GM13976 (cell line): ENCODE measurements at regions not wholly inside any gene's neighbourhood (a gene's known extent, or its start where the extent isn't known, plus 50 kb on each side); places are given as distances from the start of the nearest gene placed in this dataset.

Experiments used
- DNase-seq: peaks from one replicate; pipeline ENCODE4 v3.0.0; 2012; ENCODE audit warnings: low spot score
- in situ Hi-C: fragments of 300-500 bp; cut with MboI; formaldehyde crosslinking; loops from one replicate; pipeline ENCODE4 v1.12.0; 2022; ENCODE audit warnings: low sequenced_read_pairs, mixed read lengths, inconsistent platforms; ENCODE audit not compliant: unreplicated experiment
- TF ChIP-seq, protein P1 (sequence below): IDR thresholded peaks from 2 replicates; pipeline ENCODE4 v1.5.1; 2012; ENCODE audit warnings: borderline replicate concordance, mild to moderate bottlenecking; ENCODE audit not compliant: insufficient read depth; ENCODE audit errors: extremely low read depth, missing control alignments, control extremely low read depth

GRCh38 chr16:27700304-27700995, 150.5 kb downstream of the KATNIP start:
- TF ChIP-seq, protein P1, sequence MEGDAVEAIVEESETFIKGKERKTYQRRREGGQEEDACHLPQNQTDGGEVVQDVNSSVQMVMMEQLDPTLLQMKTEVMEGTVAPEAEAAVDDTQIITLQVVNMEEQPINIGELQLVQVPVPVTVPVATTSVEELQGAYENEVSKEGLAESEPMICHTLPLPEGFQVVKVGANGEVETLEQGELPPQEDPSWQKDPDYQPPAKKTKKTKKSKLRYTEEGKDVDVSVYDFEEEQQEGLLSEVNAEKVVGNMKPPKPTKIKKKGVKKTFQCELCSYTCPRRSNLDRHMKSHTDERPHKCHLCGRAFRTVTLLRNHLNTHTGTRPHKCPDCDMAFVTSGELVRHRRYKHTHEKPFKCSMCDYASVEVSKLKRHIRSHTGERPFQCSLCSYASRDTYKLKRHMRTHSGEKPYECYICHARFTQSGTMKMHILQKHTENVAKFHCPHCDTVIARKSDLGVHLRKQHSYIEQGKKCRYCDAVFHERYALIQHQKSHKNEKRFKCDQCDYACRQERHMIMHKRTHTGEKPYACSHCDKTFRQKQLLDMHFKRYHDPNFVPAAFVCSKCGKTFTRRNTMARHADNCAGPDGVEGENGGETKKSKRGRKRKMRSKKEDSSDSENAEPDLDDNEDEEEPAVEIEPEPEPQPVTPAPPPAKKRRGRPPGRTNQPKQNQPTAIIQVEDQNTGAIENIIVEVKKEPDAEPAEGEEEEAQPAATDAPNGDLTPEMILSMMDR, result no peak
- no peak for DNase-seq
- in situ Hi-C loops, result no loop called here

- TF ChIP-seq, protein P1, result no peak
- no peak for DNase-seq
- in situ Hi-C loops, result no loop called here
Measured at GRCh38 chr16:27701381-27701780, 151.4 kb downstream of the KATNIP start.

GRCh38 chr16:27703121-27703520, 153.2 kb downstream of the KATNIP start:
- TF ChIP-seq, protein P1, result no peak
- DNase-seq, result no peak
- in situ Hi-C loops, result no loop called here

DNA sequence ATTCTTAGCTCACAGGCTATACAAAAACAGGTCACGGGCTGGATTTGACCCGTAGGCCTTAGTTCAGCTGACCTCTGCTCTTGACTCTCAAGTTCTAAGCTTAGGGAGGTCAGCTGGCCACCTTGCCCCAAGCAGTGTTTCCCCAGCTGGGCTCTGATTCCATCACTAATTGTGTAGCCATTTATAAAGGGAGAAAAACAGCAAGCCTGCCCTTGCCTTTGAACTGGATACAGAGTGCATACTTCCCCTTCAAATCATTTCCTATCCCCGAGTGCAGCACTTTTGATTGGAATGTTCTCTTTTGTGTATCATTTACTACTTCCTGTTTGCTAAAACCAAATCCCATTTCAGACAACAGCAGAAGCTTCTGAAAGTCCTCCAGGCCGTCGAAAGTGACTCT, 153.6 kb downstream of the KATNIP start:
- TF ChIP-seq, protein P1, result no peak
- in situ Hi-C loops, result no loop called here
- DNase-seq, result no peak

- in situ Hi-C loops, result no loop called here
- DNase-seq, result no peak
- TF ChIP-seq, protein P1, result no peak
Measured at GRCh38 chr16:27704252-27704651, 154.3 kb downstream of the KATNIP start.

DNA sequence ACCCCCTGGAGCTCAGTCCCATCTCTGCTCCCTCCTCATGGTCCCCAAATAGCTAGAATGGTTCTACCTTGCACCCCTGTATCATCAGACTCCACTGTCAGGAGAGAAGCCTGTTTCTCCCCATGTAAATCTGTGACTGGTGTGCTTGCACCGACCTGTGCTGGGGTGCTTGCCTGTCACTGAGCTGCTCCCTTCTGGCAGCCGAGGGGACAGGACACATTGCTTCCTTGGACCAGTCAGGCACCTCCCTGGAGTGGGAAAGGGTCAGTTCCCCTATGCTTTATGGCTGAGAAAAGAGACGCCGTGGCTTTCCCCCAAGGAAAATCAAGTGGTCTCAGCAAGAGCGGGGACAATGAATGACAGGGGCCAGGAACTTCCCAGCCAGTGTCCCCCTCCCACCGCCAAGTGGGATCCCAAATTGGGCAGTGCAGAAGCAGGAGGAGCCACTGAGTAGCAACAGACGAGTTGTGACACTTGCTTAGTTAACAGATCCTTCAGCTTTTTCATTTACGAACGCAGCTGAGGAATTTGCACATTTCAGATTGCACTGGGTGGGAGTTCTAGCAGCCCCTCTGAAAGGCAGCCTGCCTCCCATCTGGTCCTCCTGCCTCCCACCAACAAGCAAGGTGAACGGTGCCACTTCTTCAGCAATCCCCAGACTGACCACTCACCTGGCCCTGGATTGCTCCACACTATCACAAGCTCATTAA, 156.4 kb downstream of the KATNIP start:
- TF ChIP-seq, protein P1, result no peak
- in situ Hi-C loops, result no loop called here

More for the DNA sequence above, 156.4 kb downstream of the KATNIP start:
- DNase-seq, result no peak
